Neural cell (in vitro differentiated cells): ENCODE measurements at regions not wholly inside any gene's neighbourhood (a gene's known extent, or its start where the extent isn't known, plus 50 kb on each side); places are given as distances from the start of the nearest gene placed in this dataset.

Source experiments
- H2AFZ ChIP-seq: fragments of 200-600, 300-800 bp; sonication (generic), shearing (Covaris generic); 2 replicates; pipeline ENCODE4 v1.6.0; 2014; ENCODE audit warnings: low read depth, mild to moderate bottlenecking, antibody characterized with exemption, low read length, moderate library complexity
- H3F3A ChIP-seq: fragments of 200-600 bp; shearing (Covaris generic); 2 replicates; pipeline ENCODE4 v1.6.1; 2016; ENCODE audit warnings: mild to moderate bottlenecking, moderate library complexity, mixed read lengths, antibody characterized with exemption, low read length; ENCODE audit not compliant: insufficient read depth, poor library complexity, severe bottlenecking
- H3K27ac ChIP-seq: fragments of 200-600, 300-800 bp; sonication (generic), shearing (Covaris generic); 2 replicates; pipeline ENCODE4 v1.5.1; 2014; ENCODE audit warnings: mild to moderate bottlenecking, low read length, moderate library complexity
- H3K27me3 ChIP-seq: fragments of 300-800, 200-600 bp; sonication (generic), shearing (Covaris generic); 2 replicates; pipeline ENCODE4 v1.6.0; 2014; ENCODE audit warnings: mild to moderate bottlenecking, low read depth, low read length, moderate library complexity; ENCODE audit not compliant: insufficient read depth
- H3K36me3 ChIP-seq: fragments of 300-800, 200-600 bp; sonication (generic), shearing (Covaris generic); 2 replicates; pipeline ENCODE4 v1.5.1; 2014; ENCODE audit warnings: mild to moderate bottlenecking, antibody characterized with exemption, low read length, moderate library complexity; ENCODE audit not compliant: insufficient read depth
- H3K4me2 ChIP-seq: fragments of 300-800, 200-600 bp; sonication (generic), shearing (Covaris generic); 2 replicates; pipeline ENCODE4 v1.6.0; 2014; ENCODE audit warnings: mild to moderate bottlenecking, low read length
- H3K4me3 ChIP-seq: fragments of 300-800, 200-600 bp; sonication (generic), shearing (Covaris generic); 2 replicates; pipeline ENCODE4 v1.5.1; 2014; ENCODE audit warnings: mild to moderate bottlenecking, low read length, moderate library complexity
- H3K79me2 ChIP-seq: fragments of 200-600 bp; shearing (Covaris generic); replicated peaks from 2 replicates; pipeline ENCODE4 v1.6.0; 2014; ENCODE audit warnings: mild to moderate bottlenecking, low read length, moderate library complexity; ENCODE audit not compliant: insufficient read depth
- H3K9ac ChIP-seq: fragments of 300-800, 200-600 bp; sonication (generic), shearing (Covaris generic); 2 replicates; pipeline ENCODE4 v1.6.1; 2016; ENCODE audit warnings: mild to moderate bottlenecking, low read length, mixed read lengths
- H3K9me2 ChIP-seq: fragments of 200-600 bp; shearing (Covaris generic); 2 replicates; pipeline ENCODE4 v1.6.1; 2016; ENCODE audit warnings: mild to moderate bottlenecking, low read length, mixed read lengths; ENCODE audit not compliant: insufficient read depth
- H3K9me3 ChIP-seq: fragments of 200-600, 300-800 bp; sonication (generic), shearing (Covaris generic); 2 replicates; pipeline ENCODE4 v1.6.1; 2016; ENCODE audit warnings: mild to moderate bottlenecking, mixed run types, low read length, moderate library complexity, mixed read lengths
- H4K20me1 ChIP-seq: fragments of 200-600 bp; shearing (Covaris generic); 2 replicates; pipeline ENCODE4 v1.6.1; 2016; ENCODE audit warnings: mild to moderate bottlenecking, mixed run types; ENCODE audit not compliant: insufficient read depth
- EP300 ChIP-seq: fragments of 450-650 bp; conservative IDR thresholded peaks from 2 replicates; pipeline ENCODE4 v1.6.1; 2014; ENCODE audit warnings: antibody characterized with exemption, mild to moderate bottlenecking, moderate library complexity; ENCODE audit not compliant: poor library complexity, severe bottlenecking
- EZH2 ChIP-seq: fragments of 200-600, 300-800 bp; shearing (Covaris generic), sonication (generic); IDR thresholded peaks from 2 replicates; pipeline ENCODE4 v1.6.1; 2014; ENCODE audit warnings: antibody characterized with exemption, low read length, borderline replicate concordance, mild to moderate bottlenecking; ENCODE audit not compliant: insufficient read depth, poor library complexity, severe bottlenecking
- MXI1 ChIP-seq: fragments of 450-650 bp; conservative IDR thresholded peaks from 2 replicates; pipeline ENCODE4 v1.6.1; 2014; ENCODE audit warnings: antibody characterized with exemption, mild to moderate bottlenecking; ENCODE audit not compliant: poor library complexity, severe bottlenecking
- POLR2AphosphoS5 ChIP-seq: IDR thresholded peaks from 2 replicates; pipeline ENCODE4 v1.6.1; 2012
- RAD21 ChIP-seq: fragments of 450-650 bp; conservative IDR thresholded peaks from 2 replicates; pipeline ENCODE4 v1.6.1; 2014; ENCODE audit warnings: antibody characterized with exemption, mild to moderate bottlenecking, moderate library complexity
- SMC3 ChIP-seq: fragments of 450-650 bp; conservative IDR thresholded peaks from 2 replicates; pipeline ENCODE4 v1.6.1; 2014; ENCODE audit warnings: antibody characterized with exemption, mild to moderate bottlenecking, moderate library complexity; ENCODE audit not compliant: poor library complexity
- TAF1 ChIP-seq: IDR thresholded peaks from 2 replicates; pipeline ENCODE4 v1.6.1; 2012; ENCODE audit warnings: low read depth
- TF ChIP-seq, protein P1 (sequence below): fragments of 450-650 bp; IDR thresholded peaks from 2 replicates; pipeline ENCODE4 v1.5.1; 2014; ENCODE audit warnings: antibody characterized with exemption, mild to moderate bottlenecking, moderate library complexity; ENCODE audit not compliant: poor library complexity, severe bottlenecking
- TF ChIP-seq, protein P2 (sequence below): IDR thresholded peaks from 2 replicates; pipeline ENCODE4 v1.6.1; 2012; ENCODE audit warnings: borderline replicate concordance

DNA sequence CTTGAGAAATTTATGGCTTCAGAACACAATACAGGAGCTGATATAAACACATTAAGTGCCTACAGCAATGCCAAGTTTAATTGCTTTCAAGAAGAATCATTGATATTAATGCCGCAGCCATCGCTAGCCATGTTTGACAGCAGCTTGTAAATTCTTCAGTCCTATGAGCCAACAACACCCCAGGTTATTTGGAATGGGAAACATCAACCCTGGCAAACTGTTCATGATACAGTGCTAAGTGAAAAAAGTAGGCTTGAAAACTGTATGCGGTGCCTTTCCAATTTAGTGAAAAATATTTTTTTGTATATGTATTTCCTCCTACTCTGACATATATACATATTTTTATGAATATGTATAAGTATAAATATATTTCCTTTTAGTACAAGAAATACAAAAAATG lies 142.6 kb downstream of the CSNK2A3 start:
- Histone ChIP-seq H3K4me3 (no peak overlapping the region), H3K9ac (no peak overlapping the region), H2AFZ (no peak overlapping the region), H3F3A (no peaks in the 10 kb centered on the region), H3K27me3 (no peaks in the 10 kb centered on the region), H3K79me2 (no peaks in the 10 kb centered on the region), H3K27ac (no peak overlapping the region), H3K9me3 (no peaks in the 10 kb centered on the region), H3K9me2 (no peaks in the 10 kb centered on the region), H4K20me1 (no peaks in the 10 kb centered on the region), H3K36me3 (no peaks in the 10 kb centered on the region), H3K4me2 (no peak overlapping the region)
- TF ChIP-seq SMC3 (no peak), EP300 (no peak), RAD21 (no peak)
- TF ChIP-seq, protein P1, sequence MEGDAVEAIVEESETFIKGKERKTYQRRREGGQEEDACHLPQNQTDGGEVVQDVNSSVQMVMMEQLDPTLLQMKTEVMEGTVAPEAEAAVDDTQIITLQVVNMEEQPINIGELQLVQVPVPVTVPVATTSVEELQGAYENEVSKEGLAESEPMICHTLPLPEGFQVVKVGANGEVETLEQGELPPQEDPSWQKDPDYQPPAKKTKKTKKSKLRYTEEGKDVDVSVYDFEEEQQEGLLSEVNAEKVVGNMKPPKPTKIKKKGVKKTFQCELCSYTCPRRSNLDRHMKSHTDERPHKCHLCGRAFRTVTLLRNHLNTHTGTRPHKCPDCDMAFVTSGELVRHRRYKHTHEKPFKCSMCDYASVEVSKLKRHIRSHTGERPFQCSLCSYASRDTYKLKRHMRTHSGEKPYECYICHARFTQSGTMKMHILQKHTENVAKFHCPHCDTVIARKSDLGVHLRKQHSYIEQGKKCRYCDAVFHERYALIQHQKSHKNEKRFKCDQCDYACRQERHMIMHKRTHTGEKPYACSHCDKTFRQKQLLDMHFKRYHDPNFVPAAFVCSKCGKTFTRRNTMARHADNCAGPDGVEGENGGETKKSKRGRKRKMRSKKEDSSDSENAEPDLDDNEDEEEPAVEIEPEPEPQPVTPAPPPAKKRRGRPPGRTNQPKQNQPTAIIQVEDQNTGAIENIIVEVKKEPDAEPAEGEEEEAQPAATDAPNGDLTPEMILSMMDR = no peak

DNA sequence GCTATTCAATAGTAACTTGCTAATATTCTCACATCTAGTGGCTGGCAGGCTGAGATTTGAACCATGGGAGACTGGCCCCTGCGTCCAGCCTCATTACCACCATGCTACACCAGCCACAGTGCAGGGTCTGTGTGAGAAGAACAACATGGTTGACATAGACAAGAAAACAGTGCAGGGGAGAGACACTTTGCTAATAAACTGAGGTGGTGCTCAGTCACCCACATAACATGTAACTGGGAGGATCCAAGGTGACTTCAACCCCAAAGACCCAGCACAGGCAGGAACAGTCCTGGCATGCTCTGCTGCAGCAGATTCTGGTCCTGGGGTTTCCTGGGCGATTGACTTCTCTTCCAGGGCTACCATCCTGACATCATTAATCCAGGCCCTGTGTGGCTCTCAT lies 143.1 kb downstream of the CSNK2A3 start:
- H3K27ac ChIP-seq = no peak overlapping the region
- H3K4me3 ChIP-seq = no peak overlapping the region
- no peaks in the 10 kb centered on the region for H3K27me3 ChIP-seq
- H3K9me3 ChIP-seq = no peaks in the 10 kb centered on the region
- no peak overlapping the region for H3K4me2 ChIP-seq
- no peak overlapping the region for H3K9ac ChIP-seq
- no peak overlapping the region for H2AFZ ChIP-seq
- no peaks in the 10 kb centered on the region for H3K79me2 ChIP-seq
- no peaks in the 10 kb centered on the region for H3K36me3 ChIP-seq
- TF ChIP-seq, protein P1 = no peak
- TF ChIP-seq SMC3 (no peak), EP300 (no peak), POLR2AphosphoS5 (no peak), EZH2 (no peak), RAD21 (no peak), TAF1 (no peak), MXI1 (no peak)
- TF ChIP-seq, protein P2, sequence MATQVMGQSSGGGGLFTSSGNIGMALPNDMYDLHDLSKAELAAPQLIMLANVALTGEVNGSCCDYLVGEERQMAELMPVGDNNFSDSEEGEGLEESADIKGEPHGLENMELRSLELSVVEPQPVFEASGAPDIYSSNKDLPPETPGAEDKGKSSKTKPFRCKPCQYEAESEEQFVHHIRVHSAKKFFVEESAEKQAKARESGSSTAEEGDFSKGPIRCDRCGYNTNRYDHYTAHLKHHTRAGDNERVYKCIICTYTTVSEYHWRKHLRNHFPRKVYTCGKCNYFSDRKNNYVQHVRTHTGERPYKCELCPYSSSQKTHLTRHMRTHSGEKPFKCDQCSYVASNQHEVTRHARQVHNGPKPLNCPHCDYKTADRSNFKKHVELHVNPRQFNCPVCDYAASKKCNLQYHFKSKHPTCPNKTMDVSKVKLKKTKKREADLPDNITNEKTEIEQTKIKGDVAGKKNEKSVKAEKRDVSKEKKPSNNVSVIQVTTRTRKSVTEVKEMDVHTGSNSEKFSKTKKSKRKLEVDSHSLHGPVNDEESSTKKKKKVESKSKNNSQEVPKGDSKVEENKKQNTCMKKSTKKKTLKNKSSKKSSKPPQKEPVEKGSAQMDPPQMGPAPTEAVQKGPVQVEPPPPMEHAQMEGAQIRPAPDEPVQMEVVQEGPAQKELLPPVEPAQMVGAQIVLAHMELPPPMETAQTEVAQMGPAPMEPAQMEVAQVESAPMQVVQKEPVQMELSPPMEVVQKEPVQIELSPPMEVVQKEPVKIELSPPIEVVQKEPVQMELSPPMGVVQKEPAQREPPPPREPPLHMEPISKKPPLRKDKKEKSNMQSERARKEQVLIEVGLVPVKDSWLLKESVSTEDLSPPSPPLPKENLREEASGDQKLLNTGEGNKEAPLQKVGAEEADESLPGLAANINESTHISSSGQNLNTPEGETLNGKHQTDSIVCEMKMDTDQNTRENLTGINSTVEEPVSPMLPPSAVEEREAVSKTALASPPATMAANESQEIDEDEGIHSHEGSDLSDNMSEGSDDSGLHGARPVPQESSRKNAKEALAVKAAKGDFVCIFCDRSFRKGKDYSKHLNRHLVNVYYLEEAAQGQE = no peak
- no peaks in the 10 kb centered on the region for H3F3A ChIP-seq
- no peaks in the 10 kb centered on the region for H3K9me2 ChIP-seq
- no peaks in the 10 kb centered on the region for H4K20me1 ChIP-seq
